IPS-11a (cell line): ENCODE measurements at regions not wholly inside any gene's neighbourhood (a gene's known extent, or its start where the extent isn't known, plus 50 kb on each side); places are given as distances from the start of the nearest gene placed in this dataset.

Experiments used
- H3K4me3 ChIP-seq: one replicate; pipeline ENCODE4 v1.5.1; 2013; ENCODE audit warnings: low read depth, low read length, control low read depth

- no peak overlapping the region for H3K4me3 ChIP-seq
These were observed 1141.0 kb downstream of the IGSF11 start for GRCh38 chr3:117893638-117894037.

DNA sequence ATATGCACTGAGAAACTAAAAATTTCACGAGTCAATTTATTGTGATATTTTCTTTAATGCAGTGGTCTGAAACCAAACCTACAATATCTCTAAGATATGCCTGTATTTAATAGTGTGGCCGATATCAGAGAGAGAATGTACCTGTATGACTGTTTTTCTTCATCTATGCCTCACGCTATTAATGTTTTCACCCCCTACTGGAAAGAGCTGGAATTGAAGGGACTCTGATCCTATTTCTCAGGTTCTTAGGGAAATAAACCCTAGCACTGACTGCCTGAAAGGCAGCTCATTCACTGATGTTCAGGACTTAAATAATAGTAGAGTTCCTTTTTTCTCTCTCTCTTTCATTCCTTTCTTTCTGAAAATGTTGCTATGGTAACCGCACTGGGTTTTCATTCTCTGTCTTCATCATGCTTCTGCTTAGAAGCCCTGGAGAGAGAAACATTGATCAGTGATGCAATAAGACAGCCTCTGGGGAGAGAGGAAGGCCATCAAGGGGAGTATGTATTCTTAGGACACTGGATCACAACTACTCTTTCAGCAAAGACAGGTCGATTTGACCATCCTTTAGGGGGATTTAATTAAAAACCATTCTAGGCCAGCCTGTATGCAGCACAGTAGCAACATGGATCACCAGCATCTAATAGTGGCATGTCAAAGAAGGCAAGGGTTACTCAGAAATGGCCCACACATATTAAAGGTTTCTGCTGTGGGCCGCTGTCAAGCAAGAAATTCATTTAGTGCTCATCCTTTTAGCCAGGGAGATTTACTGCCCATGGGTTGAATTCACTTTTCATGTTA is 1135.7 kb downstream of the IGSF11 start:
- no peak overlapping the region for H3K4me3 ChIP-seq

DNA sequence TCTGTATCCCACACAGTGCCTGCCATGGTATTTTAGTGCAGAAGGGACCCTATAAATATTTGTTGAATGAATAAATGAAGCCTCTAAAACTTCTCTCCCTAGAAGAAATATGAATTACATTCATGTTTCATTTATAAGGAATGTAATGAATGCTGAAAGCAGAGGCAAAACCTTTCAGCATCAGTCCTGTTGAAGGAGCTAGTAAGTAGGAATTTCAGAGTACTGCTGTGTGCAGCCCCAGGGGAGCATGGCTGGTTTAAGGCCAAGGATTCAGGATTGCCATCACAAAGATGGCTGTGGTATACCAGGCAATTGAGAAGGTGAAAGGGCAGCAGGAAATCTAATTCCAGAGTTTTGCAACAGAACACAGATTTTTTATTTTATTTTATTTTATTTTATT is 1131.4 kb downstream of the IGSF11 start:
- no peak overlapping the region for H3K4me3 ChIP-seq

- H3K4me3 ChIP-seq, result no peak overlapping the region
These were observed 1123.7 kb downstream of the IGSF11 start for GRCh38 chr3:117910820-117911521.

- H3K4me3 ChIP-seq, result no peak overlapping the region
These were observed 1122.3 kb downstream of the IGSF11 start for GRCh38 chr3:117912352-117912751.

DNA sequence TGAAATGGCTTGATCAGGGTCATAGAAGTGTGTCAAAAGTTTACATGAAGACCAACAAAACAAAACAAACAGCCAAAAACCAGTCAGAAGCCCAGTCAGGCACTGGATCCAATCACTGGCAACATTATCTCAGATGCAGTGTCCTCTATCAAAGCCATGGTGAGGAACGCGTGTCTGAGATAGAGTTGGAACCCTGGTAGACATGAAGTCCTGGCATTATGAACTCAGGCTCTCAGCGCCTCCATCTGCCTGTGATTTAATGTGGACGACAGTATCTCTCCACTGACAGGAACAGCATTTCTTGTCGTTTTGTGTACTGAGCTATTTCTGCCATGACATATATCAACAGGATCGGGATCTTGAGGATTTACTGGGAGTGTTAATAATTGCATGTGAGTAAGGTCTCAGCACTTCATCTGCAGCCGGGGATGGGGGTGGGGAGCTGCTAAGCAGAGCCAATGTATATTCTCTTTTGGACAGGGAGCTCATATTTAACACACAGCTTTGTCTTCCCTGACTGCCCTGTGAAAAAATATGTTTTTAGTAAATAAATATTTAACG is 1120.0 kb downstream of the IGSF11 start:
- no peak overlapping the region for H3K4me3 ChIP-seq

GRCh38 chr3:117916839-117917238 is 1117.8 kb downstream of the IGSF11 start:
- H3K4me3 ChIP-seq, result no peak overlapping the region

DNA sequence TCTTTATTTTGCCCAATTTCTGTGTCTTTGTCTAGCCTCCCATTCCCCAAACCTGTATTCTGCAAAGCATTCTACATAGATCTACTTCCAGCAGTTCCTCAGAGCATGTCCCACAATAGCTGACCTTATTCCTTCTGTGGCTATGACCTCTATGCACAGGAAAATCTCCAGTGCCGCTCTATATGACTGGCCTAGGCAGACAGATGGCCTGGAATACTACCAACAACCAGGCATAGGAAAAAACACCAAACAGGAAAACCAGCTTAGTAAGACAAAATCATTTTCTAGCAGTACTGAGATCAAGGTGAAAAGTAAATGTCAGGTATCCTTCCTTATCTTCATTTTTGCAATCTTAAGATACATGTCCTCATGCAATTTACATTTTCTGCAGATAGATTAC is 1115.0 kb downstream of the IGSF11 start:
- no peak overlapping the region for H3K4me3 ChIP-seq

GRCh38 chr3:117920253-117920898 is 1114.3 kb downstream of the IGSF11 start:
- no peak overlapping the region for H3K4me3 ChIP-seq

DNA sequence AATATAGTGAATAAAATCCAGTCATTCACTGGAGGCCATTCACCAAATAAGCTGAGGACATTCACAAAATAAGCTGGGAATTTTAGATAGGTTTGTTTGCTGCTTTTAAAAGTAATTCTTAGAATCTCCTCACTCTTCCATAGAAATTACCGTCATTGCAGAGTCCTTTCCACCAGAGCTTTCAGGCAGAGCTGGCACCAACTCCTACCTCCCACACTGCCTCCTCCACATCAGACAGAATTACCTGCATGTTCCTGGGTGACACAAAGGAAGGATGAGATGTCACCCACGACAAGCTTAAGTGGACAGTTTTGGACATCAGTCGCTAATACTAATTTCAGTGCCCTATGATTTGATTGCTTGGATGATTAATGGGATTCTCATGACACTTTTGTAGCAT is 1113.2 kb downstream of the IGSF11 start:
- H3K4me3 ChIP-seq, result no peak overlapping the region

DNA sequence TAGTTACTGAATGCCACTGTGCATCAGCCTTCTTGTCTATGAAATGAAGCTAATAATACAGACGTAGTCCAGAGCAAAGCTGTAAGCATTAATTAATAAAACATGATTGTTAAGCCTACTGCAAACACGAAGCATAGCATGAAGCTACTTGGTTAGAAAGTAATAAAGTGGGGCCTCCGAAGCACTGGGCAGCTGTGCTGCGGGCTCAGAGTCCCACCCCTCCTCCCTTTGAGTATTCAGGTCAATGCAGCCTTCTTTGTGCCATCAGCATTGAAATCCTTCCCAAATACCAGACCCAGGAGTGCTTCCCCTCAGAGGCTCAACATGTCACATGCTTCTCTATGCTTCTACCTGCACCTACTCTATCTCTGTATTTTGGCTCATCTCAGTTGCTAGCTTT is 1112.6 kb downstream of the IGSF11 start:
- H3K4me3 ChIP-seq, result no peak overlapping the region

GRCh38 chr3:117926819-117927218 is 1107.8 kb downstream of the IGSF11 start:
- no peak overlapping the region for H3K4me3 ChIP-seq

- H3K4me3 ChIP-seq, result no peak overlapping the region
These were observed 1106.8 kb downstream of the IGSF11 start for GRCh38 chr3:117927825-117928224.

DNA sequence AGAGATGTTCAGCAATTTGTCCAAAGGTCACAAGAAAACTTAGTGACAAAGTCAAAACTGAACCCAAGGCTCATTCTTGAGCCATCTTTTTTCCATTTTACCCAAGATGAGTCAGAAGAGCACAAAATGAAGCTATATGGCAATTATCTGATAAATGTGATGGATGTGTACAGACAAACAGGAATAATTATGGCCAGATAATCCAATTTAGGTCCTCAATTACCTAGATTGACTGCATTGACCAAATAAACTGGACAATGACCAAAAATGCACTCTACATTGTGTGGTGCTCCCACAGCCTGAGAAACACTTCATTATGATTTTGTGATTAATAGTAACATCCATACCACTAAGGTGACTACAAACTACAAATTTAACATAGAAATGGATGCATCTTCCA is 1105.8 kb downstream of the IGSF11 start:
- H3K4me3 ChIP-seq, result no peak overlapping the region

DNA sequence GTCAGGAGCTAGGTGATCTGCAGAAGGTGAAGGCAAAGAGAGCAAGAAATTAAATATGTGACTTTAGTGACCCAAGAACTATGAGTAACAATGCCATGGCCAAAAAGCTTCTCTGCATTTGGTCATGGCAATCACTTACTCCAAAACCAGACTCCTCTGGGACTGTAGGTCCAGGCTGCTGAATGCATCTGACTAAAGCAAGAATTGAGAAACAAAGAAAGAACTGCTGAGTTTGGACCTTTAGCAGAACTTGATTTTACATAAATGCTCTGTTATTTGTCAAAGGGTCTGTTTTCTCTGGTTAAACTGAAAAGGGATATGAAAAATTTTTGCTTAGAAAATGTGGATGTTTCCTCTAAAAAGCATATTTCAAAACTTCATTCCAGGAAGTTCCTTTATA is 1102.2 kb downstream of the IGSF11 start:
- no peak overlapping the region for H3K4me3 ChIP-seq

DNA sequence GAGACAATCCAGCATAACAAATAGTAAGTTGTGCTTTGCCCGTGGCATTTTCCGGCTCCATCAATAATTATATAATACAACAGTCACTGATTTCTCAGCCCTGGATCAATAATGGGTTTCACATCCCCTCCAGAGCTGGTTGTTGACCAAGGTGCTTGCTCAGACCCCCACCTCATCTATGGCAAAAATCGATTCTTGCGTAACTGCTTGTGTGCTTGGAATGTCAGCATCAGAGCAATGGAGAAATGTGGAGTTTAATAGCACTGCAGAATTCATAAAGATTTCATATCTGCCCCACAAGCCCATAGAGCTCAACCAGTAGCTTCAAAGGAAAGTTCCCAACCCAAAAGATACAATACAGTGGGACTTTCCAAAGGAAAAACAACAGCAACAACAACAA is 1098.5 kb downstream of the IGSF11 start:
- H3K4me3 ChIP-seq, result no peak overlapping the region

DNA sequence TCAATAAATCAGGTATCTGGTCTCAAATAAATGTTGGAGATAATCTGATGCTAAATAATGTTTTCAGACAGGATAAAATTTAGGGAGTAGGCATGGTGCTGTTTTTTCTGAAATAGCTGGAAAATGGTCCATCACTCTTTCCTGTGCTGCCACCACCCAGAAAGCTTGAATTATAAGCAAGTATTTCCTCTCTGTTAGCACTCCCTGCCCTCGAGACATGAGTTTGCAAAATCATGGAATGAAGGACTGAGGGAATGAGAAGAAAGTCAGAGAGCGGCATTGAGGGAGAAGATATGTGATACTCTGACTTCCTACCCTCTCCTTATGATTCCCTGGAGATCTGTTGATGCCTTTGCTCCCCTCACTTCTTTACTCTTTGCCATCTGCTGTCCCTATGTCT is 1095.7 kb downstream of the IGSF11 start:
- H3K4me3 ChIP-seq, result no peak overlapping the region

DNA sequence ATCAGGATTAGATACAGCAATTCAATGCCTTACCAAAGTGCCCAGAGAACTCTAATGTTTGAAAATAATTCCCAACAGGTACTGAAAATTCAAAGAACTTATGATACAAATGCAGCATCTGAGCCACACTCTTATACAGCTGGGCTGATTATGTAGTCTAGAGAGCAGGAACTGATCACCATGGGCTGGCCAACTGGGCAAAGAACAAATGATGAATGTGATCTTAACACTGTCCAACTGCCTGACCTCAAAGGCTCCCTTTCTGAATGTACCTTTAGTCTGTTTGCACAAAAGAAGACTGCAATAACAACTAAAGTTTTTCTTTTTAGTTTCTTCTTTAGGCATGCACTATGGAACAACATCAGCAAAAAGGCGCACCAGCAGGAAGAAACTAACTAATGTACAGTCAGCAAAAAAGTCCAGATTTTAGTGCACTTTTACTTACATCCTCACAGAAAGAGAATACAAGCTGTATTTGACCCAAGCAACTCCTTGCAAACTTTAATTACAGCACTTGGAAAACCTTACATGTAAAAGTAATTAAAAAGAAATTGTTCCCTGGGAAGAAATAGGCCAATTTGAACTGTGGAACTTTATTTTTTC is 1095.1 kb downstream of the IGSF11 start:
- H3K4me3 ChIP-seq, result no peak overlapping the region

GRCh38 chr3:117941015-117941414 is 1093.6 kb downstream of the IGSF11 start:
- H3K4me3 ChIP-seq, result no peak overlapping the region

DNA sequence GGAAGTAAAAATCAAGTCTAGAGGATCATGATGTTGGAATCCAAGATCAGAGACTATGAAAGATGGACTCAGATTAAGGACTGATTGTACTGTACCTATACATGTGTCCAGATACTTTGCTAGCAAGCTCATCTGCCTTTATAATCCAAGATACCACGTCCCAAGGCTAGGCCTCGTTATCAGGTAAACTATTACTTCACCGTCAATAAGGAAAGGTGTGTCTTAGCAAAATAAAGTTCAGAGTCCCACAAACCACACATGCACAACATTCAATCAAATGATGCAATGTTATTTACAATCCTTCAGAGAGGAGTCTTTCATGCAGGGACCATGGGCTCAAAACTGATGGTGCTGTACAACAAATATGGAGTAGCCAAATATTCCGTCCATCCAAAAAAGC is 1092.9 kb downstream of the IGSF11 start:
- H3K4me3 ChIP-seq, result no peak overlapping the region

- no peak overlapping the region for H3K4me3 ChIP-seq
These were observed 1080.5 kb downstream of the IGSF11 start for GRCh38 chr3:117954131-117954530.
